ENCODE measurements at regions not wholly inside any gene's neighbourhood (a gene's known extent, or its start where the extent isn't known, plus 50 kb on each side); places are given as distances from the start of the nearest gene placed in this dataset.

GRCh38 chr13:97559981-97560380 lies 126.0 kb downstream of the RAP2A start:
- no peak for TF ChIP-seq CTCF (IDR thresholded peaks at IDR 0.05; ENCODE audit: poor library complexity)
- TF ChIP-seq EZH2 (IDR thresholded peaks at IDR 0.05; ENCODE audit: borderline replicate concordance) = no peak

All from hepatocyte (in vitro differentiated cells).